Dermis microvascular lymphatic vessel endothelial cell (primary cell): ENCODE measurements at regions not wholly inside any gene's neighbourhood (a gene's known extent, or its start where the extent isn't known, plus 50 kb on each side); places are given as distances from the start of the nearest gene placed in this dataset.
"Not testable (repeated sequence)": the region's sequence is repeated elsewhere in the genome, so short reads cannot be mapped to it uniquely, and the experiment has no call there.

Source experiments
- DNase-seq, 2 donors: peaks; one replicate each; pipeline versions ENCODE4 v3.0.0 to v3.0.0-alpha.2; 2010; ENCODE audit warnings: low read depth in 2 of 2

- not testable (repeated sequence) for DNase-seq
Measured at GRCh38 chr4:174400603-174401302, 117.0 kb downstream of the CEP44 start.

GRCh38 chr4:174398728-174399127 is 115.0 kb downstream of the CEP44 start:
- DNase-seq, result no peak

GRCh38 chr4:174397366-174398155 is 113.8 kb downstream of the CEP44 start:
- DNase-seq, result no peak

- DNase-seq, result no peak
Measured at GRCh38 chr4:174396599-174397110, 112.9 kb downstream of the CEP44 start.

GRCh38 chr4:174394915-174395314 is 111.2 kb downstream of the CEP44 start:
- no peak for DNase-seq

- DNase-seq, result no peak
Measured at GRCh38 chr4:174389439-174389838, 105.7 kb downstream of the CEP44 start.

GRCh38 chr4:174388461-174389145 is 104.9 kb downstream of the CEP44 start:
- no peak for DNase-seq

GRCh38 chr4:174387721-174388120 is 104.0 kb downstream of the CEP44 start:
- no peak for DNase-seq

- no peak for DNase-seq
Measured at GRCh38 chr4:174387143-174387542, 103.4 kb downstream of the CEP44 start.

GRCh38 chr4:174383783-174384182 is 100.1 kb downstream of the CEP44 start:
- no peak for DNase-seq

- not testable (repeated sequence) for DNase-seq
Measured at GRCh38 chr4:174382938-174383605, 99.4 kb downstream of the CEP44 start.
